ENCODE measurements at regions not wholly inside any gene's neighbourhood (a gene's known extent, or its start where the extent isn't known, plus 50 kb on each side); places are given as distances from the start of the nearest gene placed in this dataset.
"Not testable (repeated sequence)": the region's sequence is repeated elsewhere in the genome, so short reads cannot be mapped to it uniquely, and the experiment has no call there.

- not testable (repeated sequence) for TF ChIP-seq CTCF, POLR2A, POLR2AphosphoS5, EP300 (IDR thresholded peaks at IDR 0.05)
Measured at GRCh38 chr10:80832693-80833092, 295.0 kb downstream of the SH2D4B start.
